GM18511 (cell line): ENCODE measurements at regions not wholly inside any gene's neighbourhood (a gene's known extent, or its start where the extent isn't known, plus 50 kb on each side); places are given as distances from the start of the nearest gene placed in this dataset.
"Not testable (repeated sequence)": the region's sequence is repeated elsewhere in the genome, so short reads cannot be mapped to it uniquely, and the experiment has no call there.

ENCODE experiments used
- ATAC-seq: cut with Tn5 transposase; IDR thresholded peaks from one replicate; pipeline ENCODE4 v1.9.1; 2021; ENCODE audit warnings: mild to moderate bottlenecking, moderate library complexity; ENCODE audit not compliant: unreplicated experiment

DNA sequence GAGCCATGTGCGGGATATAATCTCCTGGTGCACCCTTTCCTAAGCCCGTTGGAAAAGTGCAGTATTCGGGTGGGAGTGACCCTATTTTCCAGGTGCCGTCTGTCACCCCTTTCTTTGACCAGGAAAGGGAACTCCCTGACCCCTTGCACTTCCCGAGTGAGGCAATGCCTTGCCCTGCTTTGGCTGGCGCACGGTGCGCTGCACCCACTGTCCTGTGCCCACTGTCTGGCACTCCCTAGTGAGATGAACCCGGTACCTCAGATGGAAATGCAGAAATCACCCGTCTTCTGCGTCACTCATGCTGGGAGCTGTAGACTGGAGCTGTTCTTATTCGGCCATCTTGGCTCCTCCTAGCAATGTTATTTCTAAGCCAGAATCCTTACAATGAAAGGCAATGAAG lies 121.1 kb downstream of the TAF11L14 start:
- not testable (repeated sequence) for ATAC-seq

DNA sequence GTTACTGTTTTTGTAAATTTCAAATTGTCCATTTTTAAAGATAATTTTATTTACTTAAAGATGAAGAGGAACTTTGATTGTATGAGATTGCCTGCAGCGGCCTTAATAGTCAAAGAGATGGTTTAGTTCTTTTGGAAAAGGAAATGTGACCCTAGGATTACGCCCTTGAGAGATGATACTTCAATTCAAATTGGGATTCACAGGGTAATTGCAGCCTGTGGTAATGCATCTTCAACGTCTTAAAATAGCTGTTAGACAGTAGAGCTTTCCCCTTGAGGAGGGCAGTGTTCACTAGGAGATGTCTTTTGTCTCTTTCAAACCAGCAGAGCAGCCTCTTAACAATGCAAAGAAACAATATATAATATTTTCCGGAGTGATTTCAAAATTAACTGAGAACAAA lies 127.1 kb downstream of the TAF11L14 start:
- ATAC-seq = no peak

DNA sequence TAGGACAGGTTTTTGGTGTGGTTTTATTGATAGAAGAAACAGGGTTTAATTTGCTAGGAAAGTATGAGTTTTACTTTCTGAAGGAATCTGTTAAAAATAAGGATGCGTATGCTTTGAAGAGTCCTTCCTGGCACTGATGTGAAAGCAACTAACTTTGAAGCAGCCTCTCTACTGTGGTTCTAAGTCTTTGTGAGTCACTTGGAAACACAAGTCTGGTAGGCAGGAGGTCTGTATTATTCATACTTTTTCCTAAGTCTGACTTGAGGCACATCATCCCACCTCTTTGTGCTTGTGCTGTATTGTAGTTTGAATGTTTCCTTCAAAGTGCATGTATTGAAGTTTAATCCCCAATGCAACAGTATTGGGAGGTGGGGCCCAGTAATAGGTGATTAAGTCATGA lies 129.0 kb downstream of the TAF11L14 start:
- ATAC-seq = no peak

DNA sequence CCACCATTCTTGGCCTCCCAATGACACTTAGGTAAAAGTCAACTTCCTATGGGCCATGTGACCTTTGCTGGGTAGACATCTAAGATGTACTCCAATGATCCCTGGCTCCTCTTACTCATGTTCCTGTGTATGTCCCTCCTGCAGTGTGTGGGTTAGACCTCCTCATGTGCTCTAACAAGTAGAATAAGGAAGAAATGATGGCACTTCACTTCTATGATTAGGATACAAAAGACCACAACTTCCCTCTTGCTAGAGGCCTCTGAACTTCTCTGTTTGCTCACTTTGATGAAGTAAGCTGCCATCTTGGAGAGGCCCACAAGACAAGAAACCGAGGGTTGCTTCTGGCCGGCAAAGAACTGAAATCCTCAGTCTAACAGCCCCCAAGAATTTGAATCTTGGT lies 131.8 kb downstream of the TAF11L14 start:
- no peak for ATAC-seq

DNA sequence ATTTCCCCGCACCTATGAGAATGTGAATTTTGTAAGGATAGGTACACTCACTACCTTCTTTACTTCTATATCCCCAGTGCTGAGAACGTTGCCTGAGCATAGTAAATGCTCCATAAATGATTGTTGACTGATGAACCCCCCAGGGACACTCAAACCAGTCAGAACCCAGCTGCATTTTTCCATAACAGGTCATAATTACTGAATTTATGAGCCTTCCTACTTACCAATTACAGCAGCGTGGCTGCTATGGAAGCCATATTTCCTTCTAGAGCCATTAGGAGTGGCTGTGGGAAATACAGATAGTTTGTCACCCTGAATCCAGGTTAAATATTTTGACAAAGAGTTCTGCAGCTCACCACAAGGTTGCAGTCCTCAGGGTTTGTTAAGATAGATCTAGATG lies 135.0 kb downstream of the TAF11L14 start:
- no peak for ATAC-seq

DNA sequence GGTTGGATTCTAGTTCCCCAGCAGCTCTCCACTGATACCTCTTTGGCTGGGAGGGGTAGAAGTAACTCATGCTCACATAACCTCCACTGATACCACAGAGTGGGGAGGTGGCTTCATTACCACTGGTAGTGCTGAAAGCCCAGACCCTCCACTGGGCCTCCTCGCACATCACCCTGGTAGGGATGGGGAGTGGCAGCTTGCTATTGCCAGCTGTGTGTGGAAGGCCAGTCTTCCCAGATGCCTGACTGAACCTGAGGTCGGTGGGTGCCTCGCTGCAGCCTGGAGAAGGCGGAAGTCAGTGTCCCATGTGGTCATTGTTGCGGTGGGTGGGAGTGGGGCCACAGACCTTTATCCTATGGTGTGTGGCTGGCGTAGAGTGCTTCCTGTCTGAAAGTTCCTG lies 138.0 kb downstream of the TAF11L14 start:
- no peak for ATAC-seq

DNA sequence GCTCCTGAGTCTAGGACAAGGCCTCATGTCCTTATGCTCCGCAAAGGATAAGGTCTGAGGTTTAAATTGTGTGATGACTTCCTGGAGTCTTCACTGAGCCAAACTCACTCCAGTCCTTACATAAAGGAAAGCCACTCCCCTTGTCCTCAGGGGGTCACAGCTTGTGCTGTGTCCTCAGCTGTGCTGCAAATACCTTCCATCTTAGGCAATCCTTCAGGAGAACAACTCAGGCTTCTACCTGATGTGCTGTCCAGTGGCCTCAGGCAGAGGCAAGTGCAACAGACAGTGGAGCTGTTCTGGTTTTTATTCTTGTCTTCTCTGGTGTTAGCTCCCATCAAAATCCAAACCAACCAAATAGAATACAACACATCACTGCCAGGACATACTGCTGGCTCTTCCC lies 151.5 kb downstream of the TAF11L14 start:
- no peak for ATAC-seq

DNA sequence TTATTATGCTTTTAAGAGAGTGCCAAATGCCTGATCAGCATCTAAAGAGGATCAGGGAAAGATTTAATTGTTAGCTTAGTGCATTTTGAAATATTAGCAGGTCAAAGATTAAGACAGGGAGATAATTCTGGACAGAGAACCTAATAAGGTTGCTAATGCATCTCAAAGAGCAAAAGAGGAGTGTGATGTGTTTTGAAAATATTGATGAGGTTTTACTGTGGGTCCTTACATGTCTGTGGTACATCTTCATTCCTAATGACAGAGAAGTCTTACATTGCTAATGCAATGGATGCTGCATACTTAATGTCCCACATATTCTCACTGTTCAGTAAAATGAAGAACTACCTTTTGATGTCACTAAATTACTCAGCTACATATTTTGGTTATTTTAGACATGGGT lies 154.1 kb downstream of the TAF11L14 start:
- ATAC-seq = no peak

DNA sequence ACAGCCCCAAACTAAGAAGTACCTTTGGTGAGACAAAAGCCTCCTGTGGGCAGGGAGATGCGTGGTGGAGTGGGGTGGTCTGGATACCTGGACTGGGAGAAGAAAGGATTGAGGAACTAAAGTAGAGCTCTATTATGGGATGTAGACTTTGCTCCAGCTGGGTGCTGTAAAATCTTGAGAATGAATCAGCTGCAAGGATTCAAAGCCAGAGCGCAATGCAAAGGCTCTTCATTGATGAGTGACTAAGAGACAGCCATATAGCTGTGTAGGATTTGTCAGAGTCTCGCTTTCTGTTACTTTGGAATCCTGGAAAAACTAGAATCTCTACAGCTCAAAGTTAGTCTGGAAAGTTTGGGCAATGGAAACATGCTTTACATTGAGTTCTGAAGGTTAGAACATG lies 159.9 kb downstream of the TAF11L14 start:
- ATAC-seq = no peak

DNA sequence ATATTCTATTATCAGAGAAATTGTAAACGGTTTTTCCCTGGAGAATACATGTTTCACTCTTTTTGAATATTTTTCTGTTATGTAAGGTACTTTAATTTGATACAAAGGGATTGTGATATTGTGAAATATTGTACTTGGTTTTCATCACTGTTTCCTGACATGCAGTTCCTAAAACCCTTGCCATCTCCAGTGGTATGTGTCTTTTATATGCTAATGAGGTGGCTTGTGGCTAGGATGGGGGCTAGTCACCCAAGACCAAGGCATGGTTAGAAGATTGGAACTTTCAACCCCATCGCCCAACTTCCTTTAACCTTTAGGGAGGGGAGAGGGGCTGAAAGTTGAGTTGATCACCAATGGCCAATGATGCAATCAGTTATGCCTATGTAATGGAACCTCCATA lies 160.6 kb downstream of the TAF11L14 start:
- ATAC-seq = no peak

DNA sequence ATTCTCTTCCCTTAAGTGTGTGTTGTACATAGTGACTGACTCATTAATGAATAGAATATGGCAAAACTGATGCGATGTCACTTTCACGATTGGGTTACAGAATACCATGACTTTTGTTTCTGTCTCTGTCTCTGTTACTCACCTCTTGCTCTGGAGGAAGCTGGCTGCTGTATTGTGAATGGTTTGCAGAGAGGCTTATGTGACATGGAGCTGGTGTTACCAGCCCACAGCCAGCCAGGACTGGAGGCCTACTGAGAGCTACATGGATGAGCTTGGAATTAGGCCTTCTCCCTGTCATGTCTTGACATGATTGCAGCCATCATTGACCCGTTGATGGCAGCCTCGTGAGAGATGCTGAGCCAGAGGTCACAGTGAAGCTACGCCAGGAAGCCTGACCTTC lies 161.9 kb downstream of the TAF11L14 start:
- no peak for ATAC-seq

DNA sequence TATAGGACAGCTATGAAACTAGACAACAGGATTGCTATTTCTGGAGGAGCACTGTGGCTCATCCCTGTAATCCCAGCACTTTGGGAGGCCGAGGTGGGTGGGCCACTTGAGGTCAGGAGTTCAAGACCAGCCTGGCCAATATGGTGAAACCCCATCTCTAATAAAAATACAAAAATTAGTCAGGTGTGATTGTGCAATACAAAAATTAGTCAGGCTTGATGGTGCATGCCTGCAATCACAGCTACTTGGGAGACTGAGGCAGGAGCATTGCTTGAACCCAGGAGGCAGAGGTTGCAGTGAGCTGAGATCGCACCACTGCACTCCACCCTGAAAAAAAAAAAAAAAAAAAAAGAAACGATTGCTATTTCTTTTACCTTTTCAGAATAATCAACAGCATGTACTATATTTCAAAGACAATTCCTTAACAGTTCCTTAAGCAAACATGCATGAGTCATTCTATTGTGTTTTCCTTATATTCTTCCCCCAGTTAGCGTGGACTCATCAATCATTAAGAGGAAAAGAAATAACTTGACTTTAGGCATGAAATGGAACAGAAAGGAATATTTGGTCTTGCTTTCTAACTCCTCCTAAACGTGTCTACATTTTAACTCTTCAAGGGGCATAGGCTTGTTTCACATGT lies 162.6 kb downstream of the TAF11L14 start:
- ATAC-seq = no peak

DNA sequence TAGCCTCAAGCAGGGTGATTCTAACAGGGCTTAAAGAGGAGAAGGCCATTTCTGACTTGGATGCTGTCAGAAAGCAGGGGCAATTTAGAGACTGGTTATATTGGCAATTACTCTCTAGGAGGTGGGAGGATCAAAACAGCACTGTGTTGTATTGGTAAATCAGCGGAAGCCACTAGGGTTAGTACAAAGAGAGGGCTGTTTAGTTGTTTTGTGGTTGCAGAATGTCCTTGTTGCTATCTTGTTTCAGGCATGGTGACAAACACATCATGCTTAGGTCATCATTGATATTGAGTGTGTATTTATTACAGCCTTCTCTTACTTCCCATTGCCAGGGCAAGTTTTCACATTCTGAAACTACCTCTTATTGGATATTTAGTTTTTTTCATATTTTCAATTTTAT lies 165.3 kb downstream of the TAF11L14 start:
- no peak for ATAC-seq

DNA sequence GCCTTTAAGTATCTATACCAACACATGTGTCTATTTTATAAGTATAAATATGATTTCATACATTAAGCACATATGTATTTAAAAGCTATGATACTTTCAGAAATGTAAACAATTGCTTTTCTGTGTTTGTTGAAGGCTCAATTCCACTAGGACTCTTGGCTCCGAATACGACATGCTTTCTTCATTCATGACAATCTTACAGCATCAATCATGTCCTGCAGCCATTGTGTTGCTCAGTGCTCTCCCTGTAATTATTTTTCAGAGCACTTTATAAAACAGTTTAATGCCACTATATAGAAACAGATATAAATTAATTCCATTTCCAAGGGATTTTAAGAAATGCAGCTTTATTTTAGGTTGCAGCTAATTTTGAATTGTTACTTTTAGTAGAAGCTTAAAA lies 167.3 kb downstream of the TAF11L14 start:
- ATAC-seq = no peak

DNA sequence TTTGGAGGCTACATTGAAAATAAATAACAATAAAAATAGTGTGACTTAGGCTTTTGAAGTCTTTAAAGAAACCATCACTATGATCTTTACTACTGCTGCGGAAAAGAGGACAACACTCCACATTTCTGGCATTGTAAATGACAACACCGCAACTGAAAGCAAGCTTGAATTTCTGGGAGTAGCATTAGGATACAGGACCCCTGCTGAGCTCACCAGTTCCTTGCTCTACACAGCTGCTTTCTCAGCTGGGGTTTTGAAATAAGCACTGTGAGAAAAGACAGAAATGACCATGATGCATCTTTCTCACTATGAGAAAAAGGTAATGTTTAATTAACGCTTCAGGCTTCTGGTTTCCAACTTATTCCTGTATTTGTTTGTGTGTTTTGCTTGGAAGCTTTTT lies 168.0 kb downstream of the TAF11L14 start:
- ATAC-seq = no peak

DNA sequence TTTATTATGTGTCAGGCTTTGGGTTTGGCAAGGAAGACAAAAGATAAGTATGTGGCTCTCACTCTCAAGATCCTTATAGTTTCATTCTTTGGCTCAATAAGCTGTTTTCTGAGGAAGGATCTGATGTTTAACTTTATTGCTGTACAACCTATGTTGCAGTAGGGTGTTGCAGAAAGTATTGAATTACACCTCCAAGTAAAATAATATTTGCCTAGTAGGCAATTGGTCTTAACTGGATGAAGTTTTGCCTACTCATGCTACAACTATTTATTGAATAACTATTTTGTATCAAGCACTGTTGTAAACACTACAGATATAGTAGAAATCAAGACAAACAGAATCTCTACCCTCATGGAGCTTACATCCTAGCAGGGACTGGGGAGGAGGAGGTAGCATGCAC lies 169.7 kb downstream of the TAF11L14 start:
- ATAC-seq = no peak

DNA sequence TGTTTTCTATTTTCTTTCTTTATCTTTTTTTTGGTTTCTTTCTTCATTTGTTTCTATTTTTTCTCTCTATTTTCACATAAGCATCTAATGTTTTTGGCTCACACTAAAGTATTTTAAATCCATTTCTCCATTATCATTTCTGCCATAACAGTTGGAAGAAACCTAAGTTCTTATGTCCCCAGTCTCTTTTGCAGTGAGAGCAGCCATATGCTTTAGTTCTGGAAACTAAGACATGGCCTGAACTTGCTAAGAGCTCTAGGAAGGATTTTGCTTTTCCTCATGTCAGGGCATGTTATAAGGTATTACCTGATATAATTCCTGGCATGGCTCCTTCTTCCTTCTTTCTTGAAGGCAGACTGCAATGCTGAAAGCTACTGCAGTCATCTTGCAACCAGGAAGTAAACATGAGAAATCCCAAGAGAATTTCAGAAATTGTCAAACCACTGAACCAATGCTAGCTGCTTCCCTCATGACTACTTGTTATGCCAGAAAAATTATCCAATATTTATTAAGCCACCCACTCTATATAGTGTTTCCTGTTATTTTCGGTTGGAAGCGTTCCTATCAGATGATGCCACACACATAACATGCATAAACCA lies 171.1 kb downstream of the TAF11L14 start:
- no peak for ATAC-seq

DNA sequence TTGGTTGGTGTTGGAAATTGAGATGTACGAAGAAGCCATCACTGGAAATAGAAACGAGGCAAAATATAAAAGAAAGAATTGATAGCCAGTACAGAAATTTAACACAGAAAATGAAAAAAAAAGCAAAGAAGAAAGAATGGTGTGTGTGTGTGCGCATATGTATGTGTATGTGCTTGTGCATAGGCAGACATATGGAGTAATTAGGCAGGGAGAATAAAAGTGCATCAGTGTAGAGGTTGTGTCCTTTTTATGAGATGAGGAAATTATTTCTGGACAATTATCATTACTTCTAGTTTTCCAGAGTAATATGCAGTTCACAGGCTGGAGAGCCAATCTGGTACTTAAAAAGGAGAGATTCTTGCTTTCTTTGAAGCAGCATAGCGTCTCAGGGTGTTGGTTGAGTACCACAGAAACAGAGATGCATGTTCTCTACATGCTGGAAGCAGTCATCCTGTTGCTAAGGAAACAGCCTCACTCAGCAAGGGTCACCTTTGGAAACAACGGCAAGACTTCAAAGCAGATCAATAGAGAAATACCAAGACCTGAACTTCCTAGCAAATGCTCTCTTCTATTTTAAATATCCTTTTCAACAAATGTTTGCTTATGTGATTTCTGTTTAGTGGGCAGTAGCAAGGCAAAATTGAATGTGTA lies 172.7 kb downstream of the TAF11L14 start:
- no peak for ATAC-seq

DNA sequence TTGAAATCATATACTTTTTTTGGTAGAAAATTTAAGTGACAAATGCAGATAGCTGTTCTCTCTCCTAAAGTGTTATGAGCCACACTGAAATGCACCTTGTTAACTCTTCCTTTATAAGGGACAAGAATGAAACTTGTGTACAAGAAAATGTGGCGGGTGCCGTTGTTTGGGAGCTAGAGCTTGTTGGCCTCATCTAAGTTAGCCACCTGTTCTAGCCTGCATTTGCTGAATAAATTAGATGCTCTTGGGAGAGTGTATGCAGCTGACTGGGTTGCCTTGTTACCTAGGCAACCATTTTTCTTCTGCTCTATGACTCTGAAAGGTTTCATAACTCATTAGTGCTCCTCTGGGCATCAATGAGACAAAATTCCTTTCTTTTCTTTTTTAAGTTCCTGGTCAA lies 174.3 kb downstream of the TAF11L14 start:
- ATAC-seq = no peak

DNA sequence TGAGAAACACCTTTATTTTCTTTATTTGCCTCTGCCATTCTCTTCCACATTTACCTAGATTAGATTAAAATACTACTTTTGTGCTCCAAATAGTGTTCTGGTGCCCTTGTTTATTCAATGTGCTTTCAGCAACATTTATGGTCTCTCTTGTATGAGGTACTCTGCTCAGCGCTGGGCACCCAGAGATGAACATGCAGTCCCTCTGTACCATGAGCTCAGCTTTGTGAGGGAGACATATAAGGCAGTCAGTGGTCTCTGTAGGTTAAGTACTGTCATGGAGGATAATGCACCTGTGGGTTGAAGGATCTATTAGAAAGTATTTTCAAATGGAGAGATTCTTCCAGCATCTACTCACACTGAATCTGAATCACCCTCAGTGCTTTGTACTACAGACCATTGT lies 176.5 kb downstream of the TAF11L14 start:
- no peak for ATAC-seq

DNA sequence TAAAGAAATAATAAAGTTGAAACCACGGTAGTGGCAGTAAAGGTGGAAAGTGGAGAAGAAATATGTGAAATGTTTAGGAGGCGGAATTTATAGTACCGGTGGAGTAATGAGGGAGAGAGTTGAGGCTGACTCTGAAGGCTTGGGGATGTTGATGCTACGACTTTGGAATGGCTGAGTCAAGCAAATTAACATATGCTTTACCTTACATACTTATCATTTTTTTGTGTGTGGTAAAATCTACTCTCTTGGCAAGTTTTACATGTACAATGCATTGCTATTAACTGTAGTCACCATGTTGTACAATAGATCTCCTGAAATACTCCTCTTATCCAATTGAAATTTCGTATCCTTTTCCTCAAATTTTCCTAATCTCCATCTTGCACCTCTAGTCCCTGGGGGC lies 179.0 kb downstream of the TAF11L14 start:
- ATAC-seq = no peak

DNA sequence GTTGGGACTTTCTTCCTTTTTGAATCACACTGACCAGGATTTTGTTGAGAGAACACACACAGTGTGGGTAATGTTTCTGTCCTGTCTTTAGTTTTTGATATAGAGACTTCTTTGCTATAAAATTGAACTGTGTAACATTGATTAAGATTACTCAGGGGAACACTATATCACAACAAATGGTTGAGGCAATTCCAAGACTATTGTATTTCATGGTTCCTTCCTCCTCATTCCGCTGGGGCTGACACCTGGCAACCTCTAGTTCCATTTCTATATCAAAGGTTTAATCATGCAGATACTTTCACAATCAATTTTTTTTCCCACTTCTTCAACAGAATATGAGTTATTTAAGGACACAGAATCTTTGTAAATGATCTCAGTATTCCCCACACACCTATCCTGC lies 182.2 kb downstream of the TAF11L14 start:
- ATAC-seq = no peak

DNA sequence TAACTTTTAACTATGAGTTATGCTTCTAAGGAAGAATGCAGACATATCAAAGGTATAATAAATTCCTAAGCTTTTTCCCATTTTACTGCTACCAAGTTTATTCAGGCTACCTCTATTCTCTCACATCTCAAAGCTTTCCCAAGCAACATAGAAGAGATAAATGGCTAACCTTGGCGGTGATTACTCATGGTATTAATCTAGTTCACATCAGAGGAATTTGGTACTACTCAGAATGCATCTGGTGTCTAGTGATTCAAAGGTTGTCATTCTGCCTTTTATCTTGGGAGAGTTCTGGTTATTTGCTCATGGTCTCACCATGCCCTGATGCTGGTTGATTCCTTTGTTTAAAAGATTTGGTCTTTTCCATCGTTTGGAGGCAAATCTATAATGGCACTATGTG lies 182.7 kb downstream of the TAF11L14 start:
- no peak for ATAC-seq
